SK-N-MC (cell line): ENCODE measurements at regions not wholly inside any gene's neighbourhood (a gene's known extent, or its start where the extent isn't known, plus 50 kb on each side); places are given as distances from the start of the nearest gene placed in this dataset.

Experiments used
- DNase-seq: peaks from one replicate; pipeline ENCODE4 v3.0.0-alpha.2; 2011; ENCODE audit warnings: low read depth, low spot score
- H3K27ac ChIP-seq: fragments of 200-600 bp; sonication (generic); 2 replicates; pipeline ENCODE4 v1.5.1; 2016; ENCODE audit warnings: mixed run types
- H3K36me3 ChIP-seq: fragments of 200-600 bp; sonication (generic); 2 replicates; pipeline ENCODE4 v1.6.1; 2017; ENCODE audit warnings: antibody characterized with exemption, low read length, mixed read lengths; ENCODE audit not compliant: insufficient read depth
- H3K4me3 ChIP-seq: fragments of 200-600 bp; sonication (generic); 2 replicates; pipeline ENCODE4 v1.5.1; 2016
- H3K9ac ChIP-seq: fragments of 200-600 bp; sonication (generic); 2 replicates; pipeline ENCODE4 v1.8.0; 2017; ENCODE audit warnings: mixed run types, mixed read lengths; ENCODE audit not compliant: insufficient read length
- H3K9me3 ChIP-seq: fragments of 200-600 bp; sonication (generic); 2 replicates; pipeline ENCODE4 v1.6.1; 2017; ENCODE audit warnings: low read depth, mild to moderate bottlenecking, antibody characterized with exemption, low read length, moderate library complexity, mixed read lengths
- EZH2 ChIP-seq: fragments of 200-600 bp; sonication (generic); IDR thresholded peaks from one replicate; pipeline ENCODE4 v1.6.1; 2017; ENCODE audit warnings: antibody characterized with exemption
- FOXP2 ChIP-seq: optimal IDR thresholded peaks from 2 replicates; pipeline ENCODE3; 2011; ENCODE audit warnings: mild to moderate bottlenecking, moderate library complexity; ENCODE audit not compliant: insufficient read depth; ENCODE audit errors: extremely low read length, control extremely low read depth
- POLR2AphosphoS5 ChIP-seq: IDR thresholded peaks from 2 replicates; pipeline ENCODE4 v1.6.1; 2012; ENCODE audit warnings: mild to moderate bottlenecking, low read depth, low read length, borderline replicate concordance

DNA sequence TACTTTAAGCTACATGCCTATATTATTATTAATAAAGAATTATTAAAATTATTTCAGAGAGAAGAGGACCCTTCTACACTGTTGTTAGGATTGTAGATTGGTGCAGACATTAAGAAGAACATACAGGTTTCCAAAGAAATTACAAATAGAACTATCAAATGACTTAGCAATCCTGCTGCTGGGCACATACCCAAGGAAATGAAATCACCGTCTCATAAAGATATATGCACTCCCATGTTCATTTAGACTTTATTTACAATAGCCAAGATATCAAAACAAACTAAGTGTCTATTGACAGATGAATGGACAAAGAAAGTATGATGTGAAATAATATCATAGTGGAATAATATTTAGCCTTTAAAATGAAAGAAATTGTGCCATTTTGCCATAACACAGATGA lies 687.7 kb upstream of the POU3F2 start:
- no peak overlapping the region for H3K9ac ChIP-seq
- no peak for TF ChIP-seq FOXP2
- no peak for TF ChIP-seq POLR2AphosphoS5
- TF ChIP-seq EZH2, result no peak
- H3K36me3 ChIP-seq, result no peaks in the 10 kb centered on the region
- no peak overlapping the region for H3K4me3 ChIP-seq
- no peak for DNase-seq
- H3K27ac ChIP-seq, result no peak overlapping the region
- H3K9me3 ChIP-seq, result 0 out of 2 replicates have a peak, but pooled peaks cover 5% of the 10 kb centered on the region

DNA sequence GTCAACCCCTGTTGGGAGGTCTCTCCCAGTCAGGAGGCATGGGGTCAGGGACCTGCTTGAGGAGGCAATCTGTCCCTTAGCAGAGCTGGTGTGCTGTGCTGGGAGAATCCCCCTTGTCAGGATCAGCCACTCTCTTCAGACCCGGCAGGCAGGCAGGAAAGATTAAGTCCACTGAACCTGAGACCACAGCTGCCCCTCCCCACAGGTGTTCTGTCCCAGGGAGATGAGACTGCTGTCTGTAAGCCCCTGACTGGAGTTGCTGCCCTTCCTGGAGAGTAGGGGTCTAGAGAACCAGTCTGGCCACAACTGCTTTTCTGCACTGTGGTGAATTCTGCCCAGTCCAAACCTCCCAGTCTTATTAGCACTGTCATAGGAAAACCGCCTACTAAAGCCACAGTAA lies 677.8 kb upstream of the POU3F2 start:
- H3K27ac ChIP-seq, result no peak overlapping the region
- H3K36me3 ChIP-seq, result no peaks in the 10 kb centered on the region
- H3K9ac ChIP-seq, result no peak overlapping the region
- no peak for TF ChIP-seq FOXP2
- TF ChIP-seq POLR2AphosphoS5, result no peak
- no peak for TF ChIP-seq EZH2
- H3K9me3 ChIP-seq, result no peaks in the 10 kb centered on the region
- no peak for DNase-seq
- no peak overlapping the region for H3K4me3 ChIP-seq

- H3K9ac ChIP-seq, result no peak overlapping the region
- H3K27ac ChIP-seq, result no peak overlapping the region
- no peaks in the 10 kb centered on the region for H3K36me3 ChIP-seq
- no peak for TF ChIP-seq POLR2AphosphoS5
- no peak for TF ChIP-seq FOXP2
- TF ChIP-seq EZH2, result no peak
- DNase-seq, result no peak
- H3K9me3 ChIP-seq, result no peaks in the 10 kb centered on the region
- H3K4me3 ChIP-seq, result no peak overlapping the region
Measured at GRCh38 chr6:98179606-98180005, 654.8 kb upstream of the POU3F2 start.

DNA sequence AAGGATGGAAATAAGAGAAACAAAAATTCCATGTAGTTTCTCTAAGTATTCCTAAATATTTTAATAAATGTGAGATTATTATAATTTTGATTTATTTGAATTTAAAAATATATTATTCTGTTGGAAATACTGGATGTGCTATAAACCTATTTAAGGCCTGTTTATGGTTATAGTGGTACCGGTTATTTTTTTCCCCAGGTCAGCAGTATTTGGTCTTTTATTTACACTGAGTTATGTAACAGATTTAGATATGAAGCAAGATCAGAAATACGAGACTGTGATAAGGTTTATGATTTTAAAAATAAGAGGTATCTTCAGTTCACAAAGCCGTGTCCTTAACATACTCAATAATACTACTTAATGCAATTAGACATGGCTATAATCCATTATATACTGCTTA lies 634.3 kb upstream of the POU3F2 start:
- no peaks in the 10 kb centered on the region for H3K36me3 ChIP-seq
- no peak overlapping the region for H3K4me3 ChIP-seq
- no peaks in the 10 kb centered on the region for H3K9me3 ChIP-seq
- H3K9ac ChIP-seq, result no peak overlapping the region
- DNase-seq, result no peak
- no peak overlapping the region for H3K27ac ChIP-seq
- TF ChIP-seq FOXP2 (no peak), EZH2 (no peak), POLR2AphosphoS5 (no peak)

DNA sequence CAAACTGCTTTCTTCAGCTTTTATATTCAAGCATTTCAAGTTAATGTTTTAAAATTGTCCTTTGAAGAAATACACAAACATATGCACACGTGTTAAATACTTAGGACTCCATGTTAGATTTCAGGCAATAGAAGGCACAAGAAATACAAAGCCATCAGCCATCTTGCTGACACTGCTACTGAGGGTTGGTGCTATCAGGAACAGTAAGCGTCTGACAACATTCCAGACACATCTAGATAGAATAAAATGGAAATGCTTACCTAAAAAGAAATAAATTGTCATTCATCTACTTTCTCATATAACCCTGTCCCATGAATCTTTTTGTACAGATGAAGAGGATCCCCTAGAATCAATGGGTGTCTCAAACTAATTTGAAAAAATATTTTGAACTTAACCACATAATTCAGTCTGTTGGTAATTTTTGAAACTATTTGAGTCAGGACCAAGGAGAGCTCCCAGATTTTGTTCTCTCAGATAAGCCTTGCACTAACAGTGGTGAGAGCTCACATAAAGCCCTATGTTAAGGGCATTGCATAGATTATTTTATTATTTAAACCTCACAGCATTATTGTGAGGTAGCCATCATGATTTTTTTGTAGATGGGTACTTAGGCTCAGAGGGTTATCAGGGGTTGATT lies 631.1 kb upstream of the POU3F2 start:
- no peak for TF ChIP-seq EZH2
- TF ChIP-seq POLR2AphosphoS5, result no peak
- Histone ChIP-seq H3K9ac (no peak overlapping the region), H3K27ac (no peak overlapping the region), H3K9me3 (no peaks in the 10 kb centered on the region), H3K4me3 (no peak overlapping the region), H3K36me3 (no peaks in the 10 kb centered on the region)
- DNase-seq, result peak; percentile 20

GRCh38 chr6:98212468-98212867 lies 621.9 kb upstream of the POU3F2 start:
- Histone ChIP-seq H3K36me3 (no peaks in the 10 kb centered on the region), H3K9ac (no peak overlapping the region), H3K27ac (no peak overlapping the region), H3K9me3 (no peaks in the 10 kb centered on the region), H3K4me3 (no peak overlapping the region)
- no peak for DNase-seq
- no peak for TF ChIP-seq FOXP2
- TF ChIP-seq EZH2, result no peak
- no peak for TF ChIP-seq POLR2AphosphoS5

GRCh38 chr6:98215531-98215930 lies 618.8 kb upstream of the POU3F2 start:
- no peaks in the 10 kb centered on the region for H3K36me3 ChIP-seq
- DNase-seq, result no peak
- no peak overlapping the region for H3K9ac ChIP-seq
- no peak for TF ChIP-seq FOXP2
- no peak for TF ChIP-seq EZH2
- no peak for TF ChIP-seq POLR2AphosphoS5
- H3K9me3 ChIP-seq, result no peaks in the 10 kb centered on the region
- no peak overlapping the region for H3K27ac ChIP-seq
- no peak overlapping the region for H3K4me3 ChIP-seq

DNA sequence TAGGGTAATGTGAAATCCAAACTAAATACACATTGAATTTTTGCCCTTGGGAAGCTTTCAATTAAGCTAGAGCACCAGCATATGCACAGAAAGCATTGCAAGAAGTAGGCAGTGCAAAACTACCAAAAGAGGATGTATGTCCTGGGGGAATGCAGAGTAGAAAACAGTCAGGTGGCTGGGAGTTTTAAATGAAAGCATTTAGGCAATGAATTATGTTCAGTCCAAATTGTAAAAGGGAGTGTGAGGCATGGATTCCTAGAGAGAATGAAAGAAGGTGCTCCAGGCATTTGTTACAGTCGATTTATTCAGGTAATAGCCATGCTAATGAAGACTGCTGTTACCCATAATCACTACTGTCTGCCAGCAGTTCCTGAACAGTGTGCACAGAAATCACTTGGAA lies 604.1 kb upstream of the POU3F2 start:
- TF ChIP-seq EZH2, result no peak
- TF ChIP-seq FOXP2, result no peak
- TF ChIP-seq POLR2AphosphoS5, result no peak
- no peaks in the 10 kb centered on the region for H3K36me3 ChIP-seq

GRCh38 chr6:98239057-98239456 lies 595.3 kb upstream of the POU3F2 start:
- H3K4me3 ChIP-seq, result no peak overlapping the region
- H3K27ac ChIP-seq, result no peak overlapping the region
- H3K9ac ChIP-seq, result no peak overlapping the region
- no peak for DNase-seq
- H3K36me3 ChIP-seq, result no peaks in the 10 kb centered on the region
- H3K9me3 ChIP-seq, result no peaks in the 10 kb centered on the region
- TF ChIP-seq POLR2AphosphoS5 (no peak), FOXP2 (no peak), EZH2 (no peak)

More for the DNA sequence above, 604.1 kb upstream of the POU3F2 start:
- no peaks in the 10 kb centered on the region for H3K9me3 ChIP-seq
- no peak overlapping the region for H3K9ac ChIP-seq
- no peak overlapping the region for H3K27ac ChIP-seq
- DNase-seq, result no peak
- H3K4me3 ChIP-seq, result no peak overlapping the region
